SK-N-MC (cell line): ENCODE measurements at regions not wholly inside any gene's neighbourhood (a gene's known extent, or its start where the extent isn't known, plus 50 kb on each side); places are given as distances from the start of the nearest gene placed in this dataset.

Experiments used
- DNase-seq: peaks from one replicate; pipeline ENCODE4 v3.0.0-alpha.2; 2011; ENCODE audit warnings: low read depth, low spot score
- H3K27ac ChIP-seq: fragments of 200-600 bp; sonication (generic); 2 replicates; pipeline ENCODE4 v1.5.1; 2016; ENCODE audit warnings: mixed run types
- H3K36me3 ChIP-seq: fragments of 200-600 bp; sonication (generic); 2 replicates; pipeline ENCODE4 v1.6.1; 2017; ENCODE audit warnings: antibody characterized with exemption, low read length, mixed read lengths; ENCODE audit not compliant: insufficient read depth
- H3K4me3 ChIP-seq: fragments of 200-600 bp; sonication (generic); 2 replicates; pipeline ENCODE4 v1.5.1; 2016
- H3K9ac ChIP-seq: fragments of 200-600 bp; sonication (generic); 2 replicates; pipeline ENCODE4 v1.8.0; 2017; ENCODE audit warnings: mixed run types, mixed read lengths; ENCODE audit not compliant: insufficient read length
- H3K9me3 ChIP-seq: fragments of 200-600 bp; sonication (generic); 2 replicates; pipeline ENCODE4 v1.6.1; 2017; ENCODE audit warnings: low read depth, mild to moderate bottlenecking, antibody characterized with exemption, low read length, moderate library complexity, mixed read lengths
- EZH2 ChIP-seq: fragments of 200-600 bp; sonication (generic); IDR thresholded peaks from one replicate; pipeline ENCODE4 v1.6.1; 2017; ENCODE audit warnings: antibody characterized with exemption
- FOXP2 ChIP-seq: optimal IDR thresholded peaks from 2 replicates; pipeline ENCODE3; 2011; ENCODE audit warnings: mild to moderate bottlenecking, moderate library complexity; ENCODE audit not compliant: insufficient read depth; ENCODE audit errors: extremely low read length, control extremely low read depth
- POLR2AphosphoS5 ChIP-seq: IDR thresholded peaks from 2 replicates; pipeline ENCODE4 v1.6.1; 2012; ENCODE audit warnings: mild to moderate bottlenecking, low read depth, low read length, borderline replicate concordance

DNA sequence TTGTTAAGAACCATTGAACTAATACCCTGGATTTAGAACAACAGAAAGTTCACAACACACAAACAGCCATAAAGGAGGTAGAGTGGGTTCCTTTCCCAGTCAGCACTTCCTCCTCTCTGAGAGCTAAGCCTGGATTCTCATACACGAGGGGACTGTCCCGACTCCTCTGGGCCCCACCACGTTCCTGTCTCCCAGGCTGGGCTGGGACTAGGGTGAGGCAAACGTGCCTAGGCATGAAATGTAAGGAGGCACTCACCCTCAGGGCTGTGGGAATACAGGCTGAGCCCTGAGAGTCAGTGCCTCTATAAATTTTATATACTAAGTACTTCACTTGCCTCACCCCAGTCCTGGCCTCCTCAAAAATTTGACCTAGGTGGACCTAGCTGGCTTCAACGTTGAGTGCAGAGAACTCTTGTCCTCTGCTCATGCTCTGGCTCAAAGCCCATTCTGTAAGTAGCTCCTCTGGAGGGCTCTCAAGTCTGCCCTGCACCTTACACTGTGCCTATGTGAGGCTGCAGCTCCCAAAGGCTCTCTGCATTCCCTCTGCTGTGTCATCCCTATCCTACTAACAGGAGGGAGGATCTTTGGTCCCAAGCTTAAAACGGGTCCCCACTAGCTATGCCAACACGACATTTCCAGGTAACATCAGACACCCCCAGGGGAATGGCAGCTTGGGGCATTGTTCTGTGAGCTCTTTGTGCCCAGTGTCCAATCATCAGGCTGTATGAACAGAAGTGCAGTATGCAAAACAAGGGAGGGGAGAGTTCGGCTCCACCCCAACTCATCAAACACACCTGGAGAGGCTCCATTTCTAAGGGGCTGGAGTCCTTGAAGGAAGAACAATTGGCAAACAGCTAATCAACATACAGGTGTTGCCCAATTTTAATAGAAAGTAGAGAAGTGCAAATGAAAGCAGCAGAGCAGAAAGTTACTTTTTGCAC lies 233.2 kb downstream of the RPLP1 start:
- no peak for DNase-seq

DNA sequence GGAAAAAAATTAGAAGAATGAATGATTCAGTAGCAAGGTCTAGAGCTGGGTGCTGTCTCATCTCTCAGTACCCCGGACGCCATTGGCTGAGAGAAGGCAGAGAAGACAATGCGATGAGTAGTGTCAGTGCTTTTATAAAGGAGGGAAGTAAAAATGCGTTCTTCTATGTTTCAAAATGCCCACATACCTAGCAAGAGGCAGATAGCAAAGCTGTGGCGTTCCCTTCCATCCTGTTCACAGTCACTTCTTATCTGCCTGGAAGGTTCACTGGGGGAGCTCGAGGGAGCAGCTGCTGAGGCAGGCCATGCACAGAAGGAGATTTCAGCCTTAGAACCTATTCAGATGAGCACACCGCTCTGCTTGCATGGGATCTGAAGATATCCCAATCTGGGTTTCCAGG lies 234.0 kb downstream of the RPLP1 start:
- Histone ChIP-seq H3K4me3 (no peak overlapping the region), H3K9me3 (no peaks in the 10 kb centered on the region; the same call in 1 of the 2 replicates), H3K9ac (no peak overlapping the region), H3K36me3 (no peaks in the 10 kb centered on the region), H3K27ac (no peak overlapping the region)
- no peak for DNase-seq
- TF ChIP-seq POLR2AphosphoS5 (no peak), FOXP2 (no peak), EZH2 (no peak)

More for the DNA sequence above, 233.2 kb downstream of the RPLP1 start:
- Histone ChIP-seq H3K9ac (no peak overlapping the region), H3K27ac (no peak overlapping the region), H3K4me3 (no peak overlapping the region), H3K9me3 (no peaks in the 10 kb centered on the region; the same call in 1 of the 2 replicates), H3K36me3 (no peaks in the 10 kb centered on the region)
- TF ChIP-seq FOXP2, result no peak
- TF ChIP-seq POLR2AphosphoS5, result no peak
- no peak for TF ChIP-seq EZH2

DNA sequence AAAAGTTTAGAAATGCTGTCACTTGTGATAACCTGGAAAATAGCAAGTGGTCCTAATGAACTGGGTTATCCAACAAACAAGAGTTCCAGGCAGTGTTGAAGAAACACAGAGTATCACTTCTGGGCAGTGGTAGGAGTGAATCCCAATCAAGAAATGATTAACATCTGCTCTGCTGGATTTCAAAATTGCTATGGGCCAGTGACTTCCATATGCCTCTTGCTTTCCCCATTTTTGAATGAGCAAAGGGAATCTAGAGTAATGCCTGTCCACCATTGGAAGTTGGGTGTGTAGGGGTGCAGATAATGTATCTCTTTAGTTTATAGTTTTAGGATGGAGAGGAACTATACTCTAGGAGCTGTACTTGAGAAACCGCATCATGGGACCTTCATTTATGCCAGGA lies 236.5 kb downstream of the RPLP1 start:
- Histone ChIP-seq H3K27ac (no peak overlapping the region), H3K36me3 (no peaks in the 10 kb centered on the region), H3K4me3 (no peak overlapping the region), H3K9me3 (no peaks in the 10 kb centered on the region; the same call in 1 of the 2 replicates), H3K9ac (no peak overlapping the region)
- TF ChIP-seq FOXP2 (no peak), EZH2 (no peak)
- no peak for DNase-seq

DNA sequence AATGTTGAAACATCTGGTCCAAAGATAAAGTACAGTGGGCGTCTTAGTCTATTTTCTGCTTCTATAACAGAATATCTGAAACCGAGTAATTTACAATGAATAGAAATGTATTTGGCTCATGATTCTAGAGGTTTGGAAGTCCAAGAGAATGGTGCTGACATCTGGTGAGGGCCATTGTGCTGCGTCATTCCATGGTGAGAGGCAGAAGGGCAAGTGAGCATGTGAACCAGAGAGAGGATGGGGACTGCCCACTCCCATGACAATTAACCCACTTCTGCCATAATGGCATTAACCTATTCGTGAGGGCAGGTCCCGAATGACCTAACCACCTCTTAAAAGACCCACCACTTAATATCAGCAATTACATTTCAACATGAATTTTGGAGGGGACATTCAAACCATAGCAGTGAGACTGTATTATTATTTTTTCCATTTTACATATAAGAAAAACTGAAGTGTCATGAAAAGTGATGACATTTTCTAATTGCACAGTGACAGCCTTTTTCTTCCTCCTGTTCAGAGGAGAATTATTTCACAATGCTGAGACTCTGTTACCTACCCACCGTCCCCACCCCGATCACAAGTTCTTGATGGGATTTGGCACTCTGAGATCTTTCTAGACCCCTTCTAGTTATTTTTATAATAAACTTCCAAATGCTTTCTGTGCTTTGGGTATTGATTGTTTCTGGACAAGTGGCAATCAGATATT lies 238.8 kb downstream of the RPLP1 start:
- no peaks in the 10 kb centered on the region for H3K36me3 ChIP-seq
- no peaks in the 10 kb centered on the region; the same call in 1 of the 2 replicates for H3K9me3 ChIP-seq
- no peak for DNase-seq
- no peak overlapping the region for H3K4me3 ChIP-seq
- no peak overlapping the region for H3K27ac ChIP-seq
- TF ChIP-seq EZH2, result no peak
- no peak for TF ChIP-seq FOXP2
- TF ChIP-seq POLR2AphosphoS5, result no peak
- no peak overlapping the region for H3K9ac ChIP-seq

DNA sequence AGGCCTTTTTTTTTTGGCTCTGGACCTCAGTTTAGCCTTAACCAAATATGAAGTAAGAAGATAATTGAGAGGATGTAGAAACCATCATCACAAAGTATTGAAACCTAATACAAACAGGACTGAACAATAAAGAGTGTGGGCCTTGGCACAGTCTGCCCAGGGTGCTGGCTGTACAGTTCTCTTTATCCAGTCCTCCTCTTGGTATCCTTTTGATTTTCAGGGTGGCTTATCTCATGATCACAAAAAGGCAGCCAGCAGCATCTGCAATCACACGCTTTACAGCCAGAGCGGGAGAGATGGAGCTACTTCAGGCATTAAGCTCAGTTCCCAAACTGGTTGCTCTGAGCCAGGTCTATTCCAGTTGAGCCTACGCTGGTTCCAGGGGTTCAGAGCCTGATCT lies 239.7 kb downstream of the RPLP1 start:
- no peaks in the 10 kb centered on the region; the same call in 1 of the 2 replicates for H3K9me3 ChIP-seq
- no peaks in the 10 kb centered on the region for H3K36me3 ChIP-seq
- no peak overlapping the region for H3K9ac ChIP-seq
- no peak for DNase-seq
- no peak overlapping the region for H3K27ac ChIP-seq
- H3K4me3 ChIP-seq, result no peak overlapping the region
- no peak for TF ChIP-seq POLR2AphosphoS5
- no peak for TF ChIP-seq FOXP2
- no peak for TF ChIP-seq EZH2

DNA sequence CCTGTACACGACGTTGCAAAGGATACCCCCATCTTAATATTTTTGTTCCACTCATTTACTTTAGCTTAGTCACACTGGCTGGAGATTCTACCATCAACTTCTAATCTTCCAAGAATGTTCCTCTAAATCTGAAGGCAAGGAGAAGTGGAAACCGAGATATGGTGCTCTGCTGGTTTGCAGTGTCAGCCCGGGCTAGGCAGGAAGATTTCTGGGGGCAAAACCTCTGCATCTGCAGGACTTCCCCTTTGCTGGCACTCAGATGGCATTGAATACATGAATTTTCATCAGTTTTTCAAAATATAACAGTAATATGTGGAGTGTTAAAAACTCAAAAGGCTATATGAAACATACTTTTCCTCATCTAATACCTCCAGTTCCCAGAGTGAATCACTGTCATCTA lies 240.4 kb downstream of the RPLP1 start:
- Histone ChIP-seq H3K9ac (no peak overlapping the region), H3K27ac (no peak overlapping the region), H3K36me3 (no peaks in the 10 kb centered on the region), H3K4me3 (no peak overlapping the region), H3K9me3 (no peaks in the 10 kb centered on the region; the same call in 1 of the 2 replicates)
- TF ChIP-seq POLR2AphosphoS5, result no peak
- TF ChIP-seq EZH2, result no peak
- no peak for TF ChIP-seq FOXP2
- DNase-seq, result no peak

DNA sequence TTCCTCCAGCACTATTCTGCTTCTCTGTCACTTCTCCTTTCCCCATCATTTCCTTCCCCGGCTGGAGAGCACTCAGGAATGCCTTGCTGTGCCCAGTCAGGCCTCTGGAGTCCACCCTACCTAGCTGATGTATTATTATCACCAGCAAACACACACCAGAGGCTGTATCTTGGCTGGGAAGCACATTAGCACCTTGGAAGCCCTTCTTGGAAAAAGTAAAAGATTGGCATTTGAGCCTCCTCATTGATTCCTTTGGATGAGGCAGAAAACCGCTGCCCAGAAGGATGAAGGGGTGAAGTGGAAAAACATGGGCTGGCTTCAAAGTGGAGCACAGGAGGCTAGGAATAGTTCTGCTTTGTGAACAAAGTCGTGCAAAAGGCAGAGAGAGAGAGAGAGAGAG lies 244.3 kb downstream of the RPLP1 start:
- no peak overlapping the region for H3K9ac ChIP-seq
- H3K27ac ChIP-seq, result no peak overlapping the region
- DNase-seq, result no peak
- H3K4me3 ChIP-seq, result no peak overlapping the region
- no peaks in the 10 kb centered on the region for H3K9me3 ChIP-seq
- TF ChIP-seq EZH2, result no peak
- no peak for TF ChIP-seq FOXP2
- no peak for TF ChIP-seq POLR2AphosphoS5
- H3K36me3 ChIP-seq, result no peaks in the 10 kb centered on the region

DNA sequence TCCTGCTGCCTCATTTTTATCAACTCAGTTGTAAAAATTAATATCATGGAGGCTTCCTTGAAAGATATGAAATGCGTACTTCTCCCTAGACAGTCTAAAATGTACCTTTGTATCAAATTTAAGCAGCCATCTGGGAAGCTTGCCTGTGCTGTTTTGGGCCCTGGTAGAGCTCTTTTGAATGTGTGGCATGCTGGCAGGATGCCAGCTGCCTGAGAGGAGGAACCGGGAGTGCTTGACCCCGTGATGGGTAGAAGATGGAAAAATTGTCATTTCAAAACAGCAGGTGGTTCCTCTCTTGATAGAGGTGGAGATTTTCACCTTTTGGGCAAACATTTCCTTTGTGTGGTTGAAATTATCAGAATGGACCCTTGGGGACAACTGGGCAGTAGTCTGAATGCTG lies 245.3 kb downstream of the RPLP1 start:
- H3K27ac ChIP-seq, result no peak overlapping the region
- H3K9me3 ChIP-seq, result no peaks in the 10 kb centered on the region
- no peak overlapping the region for H3K4me3 ChIP-seq
- no peak for TF ChIP-seq POLR2AphosphoS5
- no peak for TF ChIP-seq FOXP2
- no peak for TF ChIP-seq EZH2
- no peak overlapping the region for H3K9ac ChIP-seq
- DNase-seq, result no peak
- no peaks in the 10 kb centered on the region for H3K36me3 ChIP-seq
